Esophagus squamous epithelium (tissue), 4 donors: ENCODE measurements at regions not wholly inside any gene's neighbourhood (a gene's known extent, or its start where the extent isn't known, plus 50 kb on each side); places are given as distances from the start of the nearest gene placed in this dataset.

ENCODE experiments used
- POLR2A ChIP-seq, 4 donors: fragments of 450-650 bp; IDR thresholded peaks; one replicate each; pipeline ENCODE4 v1.6.1; 2017; ENCODE audit warnings: antibody characterized with exemption in 4 of 4, mild to moderate bottlenecking in 4 of 4, moderate library complexity in 3 of 4
- TF ChIP-seq, protein P1 (sequence below), 6 experiments: fragments of 450-650 bp in 4 of 6; fragments of 200-600 bp in 2 of 6; sonication (generic) in 2 of 6; IDR thresholded peaks; one replicate each; pipeline ENCODE4 v1.5.1; 2016 to 2019; ENCODE audit warnings: antibody characterized with exemption in 6 of 6, mild to moderate bottlenecking in 4 of 6, moderate library complexity in 4 of 6

- TF ChIP-seq, protein P1, sequence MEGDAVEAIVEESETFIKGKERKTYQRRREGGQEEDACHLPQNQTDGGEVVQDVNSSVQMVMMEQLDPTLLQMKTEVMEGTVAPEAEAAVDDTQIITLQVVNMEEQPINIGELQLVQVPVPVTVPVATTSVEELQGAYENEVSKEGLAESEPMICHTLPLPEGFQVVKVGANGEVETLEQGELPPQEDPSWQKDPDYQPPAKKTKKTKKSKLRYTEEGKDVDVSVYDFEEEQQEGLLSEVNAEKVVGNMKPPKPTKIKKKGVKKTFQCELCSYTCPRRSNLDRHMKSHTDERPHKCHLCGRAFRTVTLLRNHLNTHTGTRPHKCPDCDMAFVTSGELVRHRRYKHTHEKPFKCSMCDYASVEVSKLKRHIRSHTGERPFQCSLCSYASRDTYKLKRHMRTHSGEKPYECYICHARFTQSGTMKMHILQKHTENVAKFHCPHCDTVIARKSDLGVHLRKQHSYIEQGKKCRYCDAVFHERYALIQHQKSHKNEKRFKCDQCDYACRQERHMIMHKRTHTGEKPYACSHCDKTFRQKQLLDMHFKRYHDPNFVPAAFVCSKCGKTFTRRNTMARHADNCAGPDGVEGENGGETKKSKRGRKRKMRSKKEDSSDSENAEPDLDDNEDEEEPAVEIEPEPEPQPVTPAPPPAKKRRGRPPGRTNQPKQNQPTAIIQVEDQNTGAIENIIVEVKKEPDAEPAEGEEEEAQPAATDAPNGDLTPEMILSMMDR (IDR thresholded peaks at IDR 0.05) = no peak
- no peak for TF ChIP-seq POLR2A (IDR thresholded peaks at IDR 0.05)
Observed at GRCh38 chr2:77831471-77831870, 309.3 kb upstream of the LRRTM4 start.
